DOHH2 (cell line): ENCODE measurements at regions not wholly inside any gene's neighbourhood (a gene's known extent, or its start where the extent isn't known, plus 50 kb on each side); places are given as distances from the start of the nearest gene placed in this dataset.

ENCODE experiments used
- CTCF ChIP-seq: fragments of 200-600 bp; sonication (generic); IDR thresholded peaks from one replicate; pipeline ENCODE4 v1.5.1; 2014; ENCODE audit warnings: antibody characterized with exemption, mild to moderate bottlenecking, low read depth, low read length; ENCODE audit not compliant: poor library complexity, severe bottlenecking
- EZH2phosphoT487 ChIP-seq: fragments of 200-600 bp; sonication (generic); IDR thresholded peaks from 2 replicates; pipeline ENCODE4 v1.6.1; 2017; ENCODE audit warnings: borderline replicate concordance, mild to moderate bottlenecking, antibody characterized with exemption, low read length, moderate library complexity, mixed read lengths

GRCh38 chr11:37532271-37532670, 934.2 kb upstream of the RAG2 start:
- TF ChIP-seq CTCF, result no peak
- no peak for TF ChIP-seq EZH2phosphoT487
